OCI-LY3 (cell line): ENCODE measurements at regions not wholly inside any gene's neighbourhood (a gene's known extent, or its start where the extent isn't known, plus 50 kb on each side); places are given as distances from the start of the nearest gene placed in this dataset.

Source experiments
- EZH2phosphoT487 ChIP-seq: fragments of 200-600 bp; shearing (Covaris generic); IDR thresholded peaks from 2 replicates; pipeline ENCODE4 v1.6.1; 2018; ENCODE audit warnings: antibody characterized with exemption, mixed run types, low read depth
- TF ChIP-seq, protein P1 (sequence below): fragments of 200-600, 300-600 bp; sonication (generic); IDR thresholded peaks from 2 replicates; pipeline ENCODE4 v1.5.1; 2014; ENCODE audit warnings: antibody characterized with exemption, low read length, low read depth

DNA sequence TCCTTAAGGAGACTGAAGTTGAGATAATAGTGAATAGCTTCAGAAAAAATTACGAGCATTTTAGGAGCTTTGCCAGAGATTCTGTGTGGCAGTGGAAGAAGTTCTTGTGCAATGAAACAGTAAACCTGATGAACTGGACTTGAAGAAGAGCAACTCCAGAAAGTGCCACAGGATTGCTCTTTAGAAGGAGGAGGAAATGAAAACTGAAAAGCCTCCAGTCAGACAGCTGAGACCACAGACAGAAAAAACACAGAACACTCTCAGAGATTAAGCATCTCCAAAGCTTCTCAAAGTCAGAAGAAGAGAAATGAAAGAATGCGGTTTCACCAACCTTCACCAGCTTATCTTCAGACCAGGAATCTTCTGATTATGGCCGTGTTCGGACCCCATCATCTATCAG, 329.7 kb upstream of the CNTNAP5 start:
- TF ChIP-seq EZH2phosphoT487 = no peak
- TF ChIP-seq, protein P1, sequence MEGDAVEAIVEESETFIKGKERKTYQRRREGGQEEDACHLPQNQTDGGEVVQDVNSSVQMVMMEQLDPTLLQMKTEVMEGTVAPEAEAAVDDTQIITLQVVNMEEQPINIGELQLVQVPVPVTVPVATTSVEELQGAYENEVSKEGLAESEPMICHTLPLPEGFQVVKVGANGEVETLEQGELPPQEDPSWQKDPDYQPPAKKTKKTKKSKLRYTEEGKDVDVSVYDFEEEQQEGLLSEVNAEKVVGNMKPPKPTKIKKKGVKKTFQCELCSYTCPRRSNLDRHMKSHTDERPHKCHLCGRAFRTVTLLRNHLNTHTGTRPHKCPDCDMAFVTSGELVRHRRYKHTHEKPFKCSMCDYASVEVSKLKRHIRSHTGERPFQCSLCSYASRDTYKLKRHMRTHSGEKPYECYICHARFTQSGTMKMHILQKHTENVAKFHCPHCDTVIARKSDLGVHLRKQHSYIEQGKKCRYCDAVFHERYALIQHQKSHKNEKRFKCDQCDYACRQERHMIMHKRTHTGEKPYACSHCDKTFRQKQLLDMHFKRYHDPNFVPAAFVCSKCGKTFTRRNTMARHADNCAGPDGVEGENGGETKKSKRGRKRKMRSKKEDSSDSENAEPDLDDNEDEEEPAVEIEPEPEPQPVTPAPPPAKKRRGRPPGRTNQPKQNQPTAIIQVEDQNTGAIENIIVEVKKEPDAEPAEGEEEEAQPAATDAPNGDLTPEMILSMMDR = no peak
